HG03565 (cell line): ENCODE measurements at regions not wholly inside any gene's neighbourhood (a gene's known extent, or its start where the extent isn't known, plus 50 kb on each side); places are given as distances from the start of the nearest gene placed in this dataset.

Experiments
- ATAC-seq: cut with Tn5 transposase; IDR thresholded peaks from one replicate; pipeline ENCODE4 v1.9.1; 2021; ENCODE audit warnings: mild to moderate bottlenecking, moderate library complexity; ENCODE audit not compliant: unreplicated experiment

GRCh38 chr1:219523411-219523810 lies 89.5 kb downstream of the ZC3H11B start:
- ATAC-seq = no peak

GRCh38 chr1:219521325-219521724 lies 91.6 kb downstream of the ZC3H11B start:
- ATAC-seq = no peak

GRCh38 chr1:219520241-219520640 lies 92.7 kb downstream of the ZC3H11B start:
- no peak for ATAC-seq

GRCh38 chr1:219518907-219519248 lies 94.0 kb downstream of the ZC3H11B start:
- ATAC-seq = no peak

- no peak for ATAC-seq
These were observed 94.6 kb downstream of the ZC3H11B start for GRCh38 chr1:219518168-219518906.

- no peak for ATAC-seq
These were observed 95.9 kb downstream of the ZC3H11B start for GRCh38 chr1:219517031-219517430.

GRCh38 chr1:219514728-219515127 lies 98.2 kb downstream of the ZC3H11B start:
- no peak for ATAC-seq

GRCh38 chr1:219507437-219507836 lies 105.5 kb downstream of the ZC3H11B start:
- ATAC-seq = no peak

- no peak for ATAC-seq
These were observed 106.0 kb downstream of the ZC3H11B start for GRCh38 chr1:219506936-219507335.

- ATAC-seq = no peak
These were observed 106.4 kb downstream of the ZC3H11B start for GRCh38 chr1:219506473-219506899.

GRCh38 chr1:219505886-219506285 lies 107.0 kb downstream of the ZC3H11B start:
- no peak for ATAC-seq

GRCh38 chr1:219503604-219504003 lies 109.3 kb downstream of the ZC3H11B start:
- ATAC-seq = no peak

- ATAC-seq = no peak
These were observed 112.5 kb downstream of the ZC3H11B start for GRCh38 chr1:219500327-219500897.

GRCh38 chr1:219498666-219499065 lies 114.2 kb downstream of the ZC3H11B start:
- ATAC-seq = no peak

GRCh38 chr1:219495737-219496408 lies 117.0 kb downstream of the ZC3H11B start:
- no peak for ATAC-seq

- ATAC-seq = no peak
These were observed 120.2 kb downstream of the ZC3H11B start for GRCh38 chr1:219492717-219493116.

- no peak for ATAC-seq
These were observed 122.3 kb downstream of the ZC3H11B start for GRCh38 chr1:219490566-219490965.

GRCh38 chr1:219489636-219490035 lies 123.3 kb downstream of the ZC3H11B start:
- no peak for ATAC-seq

- no peak for ATAC-seq
These were observed 124.6 kb downstream of the ZC3H11B start for GRCh38 chr1:219488275-219488674.

GRCh38 chr1:219483530-219483929 lies 129.4 kb downstream of the ZC3H11B start:
- ATAC-seq = no peak

- no peak for ATAC-seq
These were observed 132.9 kb downstream of the ZC3H11B start for GRCh38 chr1:219480011-219480410.

- ATAC-seq = no peak
These were observed 134.1 kb downstream of the ZC3H11B start for GRCh38 chr1:219478811-219479210.
